Stimulated activated CD4-positive, alpha-beta T cell treated with anti-CD3 and anti-CD28 coated beads, Interleukin-2, amount 100 ng/mL, for 4 hours (primary cell): ENCODE measurements at regions not wholly inside any gene's neighbourhood (a gene's known extent, or its start where the extent isn't known, plus 50 kb on each side); places are given as distances from the start of the nearest gene placed in this dataset.
A peak's percentile ranks its signal among the peaks of the same experiment; 100 is the strongest.

Source experiments
- DNase-seq: peaks from one replicate; pipeline ENCODE4 v3.0.0-alpha.2; 2020; ENCODE audit warnings: low read depth

DNA sequence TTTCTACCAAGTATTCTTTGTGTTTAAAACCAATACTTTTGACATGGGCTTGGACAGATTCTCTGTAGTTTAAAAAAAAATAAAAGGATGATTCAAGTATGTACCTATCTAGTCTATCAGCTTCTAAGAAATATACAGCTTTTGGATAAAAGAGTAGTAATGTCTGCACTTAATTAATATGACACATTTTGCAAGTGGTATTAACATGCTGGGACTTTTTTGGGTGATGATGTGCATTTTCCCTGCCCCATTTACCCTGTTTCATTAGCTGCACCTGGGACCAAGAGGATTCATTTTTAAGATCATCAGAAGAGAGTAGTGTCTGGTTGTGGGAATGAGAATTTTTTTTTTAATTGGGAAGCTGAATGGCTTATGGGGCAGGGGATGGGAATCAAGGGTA lies 236.2 kb upstream of the KLF14 start:
- DNase-seq, result peak; percentile 42

DNA sequence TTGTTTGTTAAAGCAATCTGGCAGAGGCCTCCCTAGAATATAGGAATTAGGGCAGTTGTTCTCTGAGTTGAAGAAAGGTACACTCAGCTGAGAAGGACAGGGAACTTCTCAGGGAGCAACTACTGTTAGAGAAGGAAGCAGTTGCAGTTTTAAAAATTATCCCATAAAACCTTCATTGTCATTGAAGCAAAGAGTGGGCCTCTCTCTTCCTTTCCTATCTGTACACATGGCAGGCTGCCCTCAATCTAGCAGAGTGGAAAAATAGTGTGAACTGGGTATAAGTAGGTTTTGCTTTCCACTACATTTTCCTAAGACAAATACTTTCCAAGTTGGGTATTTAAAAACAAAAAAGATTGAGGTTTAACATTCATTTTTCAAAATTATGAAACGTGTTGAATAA lies 236.7 kb upstream of the KLF14 start:
- DNase-seq, result no peak

DNA sequence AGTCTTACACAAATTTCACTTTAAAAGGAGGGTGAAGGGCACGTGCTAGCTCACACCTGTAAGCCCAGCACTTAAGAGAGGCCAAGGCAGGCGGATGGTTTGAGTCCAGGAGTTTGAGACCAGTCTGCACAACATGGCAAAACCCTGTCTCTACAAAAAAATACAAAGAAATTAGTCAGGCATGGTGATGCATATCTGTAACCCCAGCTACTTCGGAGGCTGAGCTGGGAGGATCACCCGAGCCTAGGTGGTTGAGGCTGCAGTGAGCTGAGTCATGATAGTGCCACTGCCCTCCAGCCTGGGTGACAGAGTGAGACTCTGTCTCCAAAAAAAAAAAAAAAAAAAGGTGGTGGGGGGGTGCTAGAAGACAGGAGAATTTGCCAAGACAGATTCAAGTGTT lies 237.3 kb upstream of the KLF14 start:
- DNase-seq, result peak; percentile 58

GRCh38 chr7:130972201-130972600 lies 238.2 kb upstream of the KLF14 start:
- DNase-seq, result no peak

DNA sequence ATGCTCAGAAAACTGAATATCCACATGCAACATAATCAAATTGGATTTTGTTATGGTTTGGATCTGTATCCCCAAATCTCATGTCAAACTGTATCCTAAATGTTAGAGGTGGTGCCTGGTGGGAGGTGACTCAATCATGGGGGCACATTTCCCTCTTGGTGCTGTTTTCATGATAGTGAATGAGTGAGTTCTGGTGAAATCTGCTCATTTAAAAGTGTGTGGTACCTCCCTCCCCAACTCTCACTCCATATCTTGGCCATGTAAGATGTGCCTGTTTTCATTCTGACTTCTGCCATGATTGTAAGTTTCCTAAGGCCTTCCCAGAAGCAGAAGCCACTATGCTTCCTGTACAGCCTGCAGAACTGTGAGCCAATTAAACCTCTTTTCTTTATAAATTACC lies 239.6 kb upstream of the KLF14 start:
- no peak for DNase-seq

DNA sequence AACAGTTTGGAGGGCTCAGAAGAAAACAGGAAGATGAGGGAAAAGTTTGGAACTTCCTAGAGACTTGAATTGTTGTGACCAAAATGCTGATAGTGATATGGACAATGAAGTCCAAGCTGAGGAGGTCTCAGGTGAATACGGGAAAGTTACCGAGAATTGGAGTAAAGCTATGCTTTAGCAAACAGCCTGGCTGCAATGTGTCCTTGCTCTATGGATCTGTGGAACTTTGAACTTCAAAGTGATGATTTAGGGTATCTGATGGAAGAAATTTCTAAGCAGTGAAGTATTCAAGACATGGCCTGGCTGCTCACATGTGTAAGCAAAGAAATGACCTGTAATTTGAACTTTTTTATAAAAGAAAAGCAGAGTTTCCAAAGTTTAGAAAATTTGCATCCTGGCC lies 240.2 kb upstream of the KLF14 start:
- DNase-seq, result no peak

DNA sequence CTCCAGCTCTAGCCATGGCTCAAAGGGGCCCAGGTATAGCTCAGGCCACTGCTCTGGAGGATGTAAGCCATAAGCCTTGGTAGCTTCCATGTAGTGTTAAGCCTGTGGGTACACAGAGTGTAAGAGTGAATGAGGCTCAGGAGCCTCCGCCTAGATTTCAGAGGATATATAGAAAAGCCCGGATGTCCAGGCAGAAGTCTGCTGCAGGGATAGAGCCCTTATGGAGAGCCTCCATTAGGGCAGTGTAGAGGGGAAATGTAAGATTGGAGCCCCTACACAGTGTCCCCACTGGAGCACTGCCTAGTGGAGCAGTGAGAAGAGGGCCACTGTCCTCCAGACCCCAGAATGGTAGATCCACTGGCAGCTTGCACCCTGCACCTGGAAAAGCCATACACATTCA lies 240.8 kb upstream of the KLF14 start:
- DNase-seq, result no peak

DNA sequence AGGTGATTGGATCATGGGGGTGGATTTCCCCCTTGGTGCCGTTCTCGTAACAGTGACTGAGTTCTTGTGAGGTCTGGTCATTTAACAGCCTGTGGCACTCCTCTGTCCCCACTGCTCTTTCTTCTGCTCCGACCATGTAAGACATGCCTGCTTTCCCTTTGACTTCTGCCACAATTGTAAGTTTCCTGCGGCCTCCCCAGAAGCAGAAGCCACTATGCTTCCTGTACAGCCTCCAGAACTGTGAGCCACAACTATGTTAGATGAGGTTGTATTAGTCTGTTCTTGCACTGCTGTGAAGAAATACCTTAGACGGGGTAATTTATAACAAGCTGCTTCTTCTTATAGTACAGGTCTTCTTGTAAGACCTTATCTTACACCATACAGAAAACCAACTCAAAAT lies 241.7 kb upstream of the KLF14 start:
- no peak for DNase-seq

GRCh38 chr7:130982160-130982638 lies 248.2 kb upstream of the KLF14 start:
- DNase-seq, result no peak

GRCh38 chr7:130982651-130983050 lies 248.6 kb upstream of the KLF14 start:
- DNase-seq, result no peak

- DNase-seq, result no peak
These were observed 251.4 kb upstream of the KLF14 start for GRCh38 chr7:130985361-130985760.

DNA sequence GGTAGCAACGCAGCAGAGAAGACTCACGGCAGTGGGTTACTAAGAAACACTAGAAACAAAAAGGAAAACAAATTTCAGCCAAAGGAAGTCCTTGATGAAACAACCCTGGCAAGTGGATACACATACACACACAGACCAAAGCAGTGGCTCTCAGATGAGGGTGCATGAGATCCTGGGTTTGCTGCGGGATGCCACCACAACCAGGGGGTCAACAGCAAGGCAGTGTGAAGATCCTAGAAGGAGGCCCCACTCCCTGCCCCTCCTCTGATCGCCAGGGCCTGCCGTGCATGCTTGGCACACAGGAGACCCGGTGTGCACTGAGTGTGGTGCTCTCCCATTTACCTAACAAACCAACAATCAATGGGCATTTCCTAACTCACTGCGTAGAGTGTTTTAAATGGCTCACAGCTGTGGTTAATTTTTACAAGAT lies 252.3 kb upstream of the KLF14 start:
- DNase-seq, result no peak

DNA sequence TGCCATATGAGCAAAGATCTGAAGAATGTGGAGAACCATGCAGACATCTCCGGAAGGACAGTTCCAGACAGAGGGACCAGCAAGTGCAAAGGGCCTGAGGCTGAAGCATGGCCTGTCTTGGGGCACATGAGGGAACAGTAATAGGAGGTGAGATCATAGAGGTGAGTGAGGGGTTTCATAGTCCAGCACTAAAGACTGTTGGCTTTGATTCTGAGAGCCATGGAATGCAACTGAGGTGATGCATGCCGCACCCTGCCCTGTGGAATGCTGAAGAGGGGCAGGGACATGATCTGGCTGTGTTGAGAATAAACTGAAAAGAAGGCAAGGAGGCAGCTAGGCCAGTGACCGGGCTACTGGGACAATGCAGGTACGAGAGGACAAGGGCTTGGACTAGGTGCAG lies 253.1 kb upstream of the KLF14 start:
- DNase-seq, result no peak

GRCh38 chr7:130988443-130988842 lies 254.4 kb upstream of the KLF14 start:
- no peak for DNase-seq

GRCh38 chr7:130989101-130989795 lies 255.2 kb upstream of the KLF14 start:
- no peak for DNase-seq

DNA sequence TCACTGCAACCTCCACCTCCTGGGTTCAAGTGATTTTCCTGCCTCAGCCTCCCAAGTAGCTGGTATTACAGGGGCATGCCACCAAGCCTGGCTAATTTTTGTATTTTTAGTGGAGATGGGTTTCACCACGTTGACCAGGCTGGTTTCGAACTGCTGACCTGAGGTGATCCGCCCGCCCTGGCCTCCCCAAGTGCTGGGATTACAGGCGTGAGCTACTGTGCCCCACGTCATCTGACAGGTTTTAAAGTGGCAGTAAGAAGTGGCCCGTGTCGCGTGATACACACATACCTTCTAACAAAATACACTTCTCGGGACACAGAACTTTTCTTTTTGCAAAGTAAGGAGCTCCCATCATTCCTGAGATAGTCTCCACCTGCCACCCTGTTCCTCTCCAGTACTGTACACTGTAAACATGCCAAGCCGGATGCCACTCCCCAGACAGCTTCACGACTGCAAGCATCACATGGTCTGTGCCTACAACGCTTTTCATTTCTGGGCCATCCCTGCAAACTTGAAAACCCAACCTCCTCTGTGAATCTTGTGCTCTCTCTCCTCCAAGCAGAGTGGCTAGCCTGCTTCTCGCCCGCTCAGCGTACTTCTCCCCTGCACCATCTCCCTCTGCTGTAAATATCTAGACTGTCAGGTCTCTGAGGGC lies 256.3 kb upstream of the KLF14 start:
- DNase-seq, result no peak

- DNase-seq, result no peak
These were observed 259.8 kb upstream of the KLF14 start for GRCh38 chr7:130993671-130994365.

- DNase-seq, result no peak
These were observed 260.5 kb upstream of the KLF14 start for GRCh38 chr7:130994378-130995115.

DNA sequence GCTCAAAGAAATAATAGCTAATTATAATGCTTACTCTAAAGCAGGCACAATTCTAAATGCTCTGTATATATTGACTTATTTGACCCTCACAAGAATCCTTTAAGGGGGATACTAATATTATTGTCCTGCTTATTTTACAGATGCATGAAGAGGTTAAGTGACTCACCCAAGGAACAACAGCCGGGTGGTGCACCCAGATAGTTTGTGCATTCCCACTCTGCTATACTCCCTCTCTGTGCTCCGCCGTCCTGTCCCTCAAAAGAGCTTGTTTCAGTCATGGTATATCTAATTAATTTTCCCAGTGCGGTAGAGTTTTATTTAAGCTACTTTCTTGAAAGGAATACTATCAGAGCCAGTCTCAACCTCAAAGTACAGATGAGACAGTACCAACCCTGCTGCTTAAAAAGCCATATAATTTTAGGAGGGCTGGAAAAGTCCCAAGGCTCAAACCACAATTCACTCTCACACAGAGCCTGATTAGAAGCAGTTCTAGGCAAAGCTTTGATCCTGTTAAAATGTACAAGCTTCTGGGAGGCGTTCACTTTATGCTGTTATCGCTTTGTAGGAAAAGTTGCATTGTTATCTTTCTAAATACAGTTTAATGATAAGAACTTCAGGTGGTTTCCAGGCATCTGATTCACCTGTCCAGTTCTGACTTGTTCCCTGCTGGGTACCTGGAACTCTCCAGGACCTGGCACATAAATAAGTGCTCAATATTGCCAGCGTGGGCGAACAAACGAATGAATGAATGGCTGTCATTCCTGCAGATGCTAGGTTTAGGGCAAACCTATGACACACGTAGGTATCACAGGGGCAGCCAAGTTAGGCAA lies 261.5 kb upstream of the KLF14 start:
- DNase-seq, result no peak

GRCh38 chr7:130996205-130996832 lies 262.3 kb upstream of the KLF14 start:
- DNase-seq, result no peak

- DNase-seq, result no peak
These were observed 262.8 kb upstream of the KLF14 start for GRCh38 chr7:130996833-130997231.
